PFSK-1 (cell line): ENCODE measurements at regions not wholly inside any gene's neighbourhood (a gene's known extent, or its start where the extent isn't known, plus 50 kb on each side); places are given as distances from the start of the nearest gene placed in this dataset.

Source experiments
- FOXP2 ChIP-seq: optimal IDR thresholded peaks from 2 replicates; pipeline ENCODE3; 2011; ENCODE audit warnings: borderline replicate concordance, control low read depth, inconsistent platforms; ENCODE audit not compliant: insufficient read depth; ENCODE audit errors: extremely low read length, extremely low read depth
- POLR2AphosphoS5 ChIP-seq: IDR thresholded peaks from 2 replicates; pipeline ENCODE4 v1.6.1; 2012; ENCODE audit warnings: low read depth, mild to moderate bottlenecking, control low read depth, low read length, moderate library complexity
- SIN3A ChIP-seq: IDR thresholded peaks from 2 replicates; pipeline ENCODE4 v1.6.1; 2012; ENCODE audit warnings: mild to moderate bottlenecking, low read length, moderate library complexity, borderline replicate concordance; ENCODE audit not compliant: insufficient read depth
- TAF1 ChIP-seq: IDR thresholded peaks from 2 replicates; pipeline ENCODE4 v1.6.1; 2012; ENCODE audit warnings: low read length, control low read depth, borderline replicate concordance; ENCODE audit not compliant: insufficient read depth
- TF ChIP-seq, protein P1 (sequence below), 2 experiments: IDR thresholded peaks; 2 replicates each; pipeline versions ENCODE4 v1.6.1 to v1.8.0; 2011 to 2012; ENCODE audit warnings: low read depth in 2 of 2, low read length in 2 of 2, control low read depth in 1 of 2, inconsistent platforms in 1 of 2, mild to moderate bottlenecking in 1 of 2, moderate library complexity in 1 of 2; ENCODE audit not compliant: insufficient read depth in 1 of 2

DNA sequence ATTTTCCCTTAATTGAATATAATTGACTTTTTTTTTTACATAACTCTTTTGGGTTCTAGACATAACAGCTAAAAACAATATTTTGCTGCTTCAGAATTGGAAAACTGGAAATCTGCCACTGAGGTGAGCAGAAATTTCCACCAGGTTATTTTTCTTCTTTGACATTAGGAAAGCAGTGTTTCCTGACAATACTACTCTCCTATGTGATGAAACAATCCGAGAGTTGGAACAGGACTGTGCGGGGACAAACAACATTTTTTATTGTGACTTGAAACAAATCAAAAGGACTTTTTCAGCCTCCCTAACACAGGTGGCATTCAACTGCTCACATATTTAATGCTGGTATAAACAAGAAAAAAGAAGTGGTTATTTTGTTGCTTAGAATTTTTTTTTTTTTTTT, 237.2 kb downstream of the RNF152 start:
- TF ChIP-seq SIN3A (no peak), TAF1 (no peak), FOXP2 (no peak), POLR2AphosphoS5 (no peak)
- TF ChIP-seq, protein P1, sequence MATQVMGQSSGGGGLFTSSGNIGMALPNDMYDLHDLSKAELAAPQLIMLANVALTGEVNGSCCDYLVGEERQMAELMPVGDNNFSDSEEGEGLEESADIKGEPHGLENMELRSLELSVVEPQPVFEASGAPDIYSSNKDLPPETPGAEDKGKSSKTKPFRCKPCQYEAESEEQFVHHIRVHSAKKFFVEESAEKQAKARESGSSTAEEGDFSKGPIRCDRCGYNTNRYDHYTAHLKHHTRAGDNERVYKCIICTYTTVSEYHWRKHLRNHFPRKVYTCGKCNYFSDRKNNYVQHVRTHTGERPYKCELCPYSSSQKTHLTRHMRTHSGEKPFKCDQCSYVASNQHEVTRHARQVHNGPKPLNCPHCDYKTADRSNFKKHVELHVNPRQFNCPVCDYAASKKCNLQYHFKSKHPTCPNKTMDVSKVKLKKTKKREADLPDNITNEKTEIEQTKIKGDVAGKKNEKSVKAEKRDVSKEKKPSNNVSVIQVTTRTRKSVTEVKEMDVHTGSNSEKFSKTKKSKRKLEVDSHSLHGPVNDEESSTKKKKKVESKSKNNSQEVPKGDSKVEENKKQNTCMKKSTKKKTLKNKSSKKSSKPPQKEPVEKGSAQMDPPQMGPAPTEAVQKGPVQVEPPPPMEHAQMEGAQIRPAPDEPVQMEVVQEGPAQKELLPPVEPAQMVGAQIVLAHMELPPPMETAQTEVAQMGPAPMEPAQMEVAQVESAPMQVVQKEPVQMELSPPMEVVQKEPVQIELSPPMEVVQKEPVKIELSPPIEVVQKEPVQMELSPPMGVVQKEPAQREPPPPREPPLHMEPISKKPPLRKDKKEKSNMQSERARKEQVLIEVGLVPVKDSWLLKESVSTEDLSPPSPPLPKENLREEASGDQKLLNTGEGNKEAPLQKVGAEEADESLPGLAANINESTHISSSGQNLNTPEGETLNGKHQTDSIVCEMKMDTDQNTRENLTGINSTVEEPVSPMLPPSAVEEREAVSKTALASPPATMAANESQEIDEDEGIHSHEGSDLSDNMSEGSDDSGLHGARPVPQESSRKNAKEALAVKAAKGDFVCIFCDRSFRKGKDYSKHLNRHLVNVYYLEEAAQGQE (IDR thresholded peaks at IDR 0.05; ENCODE audit: insufficient read depth in 1 of 2, low read depth in 2 of 2, low read length in 2 of 2), result no peak

DNA sequence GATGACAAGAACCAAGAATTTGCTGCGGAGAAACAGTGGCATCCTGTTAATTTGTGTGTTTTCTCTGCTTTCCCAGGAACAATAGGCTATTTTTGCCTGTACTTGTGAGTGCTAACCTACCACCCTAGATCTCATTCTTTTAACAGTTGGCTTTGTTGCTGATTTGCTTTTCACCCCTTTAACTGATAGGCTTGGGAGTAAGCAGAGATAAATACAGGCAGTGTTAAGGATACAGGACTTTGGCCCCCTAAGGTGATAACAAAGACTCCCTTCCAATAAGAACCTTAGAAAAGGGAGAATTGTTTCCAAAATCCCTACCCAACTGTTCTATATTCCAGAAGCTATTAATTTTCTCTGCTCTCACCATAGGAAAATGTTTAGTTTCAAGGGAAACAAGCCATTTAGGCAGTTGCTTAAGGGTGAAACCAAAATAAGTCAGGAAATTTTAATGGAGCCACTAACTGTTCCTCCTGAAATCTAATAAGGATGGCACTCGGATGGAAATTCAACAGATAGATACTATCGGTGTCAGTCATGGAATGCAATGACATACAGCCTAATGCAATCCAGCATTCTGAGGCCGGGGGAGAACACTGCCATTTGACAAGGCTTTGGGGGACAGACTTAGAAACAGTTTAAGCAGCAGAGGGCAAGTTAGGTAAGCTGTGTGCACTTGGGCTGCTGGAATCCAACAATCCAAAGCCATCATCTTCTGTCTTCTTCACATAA, 238.8 kb downstream of the RNF152 start:
- TF ChIP-seq TAF1, result no peak
- no peak for TF ChIP-seq SIN3A
- no peak for TF ChIP-seq FOXP2
- TF ChIP-seq POLR2AphosphoS5, result no peak

DNA sequence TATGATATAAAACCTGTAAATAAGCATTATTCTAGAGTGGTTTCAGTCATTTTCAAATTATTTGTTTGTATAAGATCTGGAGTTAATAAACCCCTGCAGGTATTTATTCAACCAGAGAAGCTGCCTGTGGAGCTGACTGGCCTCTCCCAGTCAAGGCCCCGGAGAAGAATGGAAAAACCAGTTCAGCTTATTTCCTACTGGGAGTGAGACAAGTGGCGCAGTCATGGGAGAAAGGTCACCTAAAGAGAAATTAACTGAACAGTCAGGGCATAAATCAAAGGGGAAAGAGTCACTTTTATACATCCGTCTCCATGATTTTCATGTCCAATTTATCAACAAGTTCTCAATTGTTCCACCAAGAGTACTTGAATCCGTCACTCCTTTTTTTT, 240.9 kb downstream of the RNF152 start:
- no peak for TF ChIP-seq SIN3A
- TF ChIP-seq, protein P1 (IDR thresholded peaks at IDR 0.05; ENCODE audit: insufficient read depth in 1 of 2, low read depth in 2 of 2, low read length in 2 of 2), result no peak
- TF ChIP-seq FOXP2, result no peak
- no peak for TF ChIP-seq POLR2AphosphoS5
- TF ChIP-seq TAF1, result no peak

DNA sequence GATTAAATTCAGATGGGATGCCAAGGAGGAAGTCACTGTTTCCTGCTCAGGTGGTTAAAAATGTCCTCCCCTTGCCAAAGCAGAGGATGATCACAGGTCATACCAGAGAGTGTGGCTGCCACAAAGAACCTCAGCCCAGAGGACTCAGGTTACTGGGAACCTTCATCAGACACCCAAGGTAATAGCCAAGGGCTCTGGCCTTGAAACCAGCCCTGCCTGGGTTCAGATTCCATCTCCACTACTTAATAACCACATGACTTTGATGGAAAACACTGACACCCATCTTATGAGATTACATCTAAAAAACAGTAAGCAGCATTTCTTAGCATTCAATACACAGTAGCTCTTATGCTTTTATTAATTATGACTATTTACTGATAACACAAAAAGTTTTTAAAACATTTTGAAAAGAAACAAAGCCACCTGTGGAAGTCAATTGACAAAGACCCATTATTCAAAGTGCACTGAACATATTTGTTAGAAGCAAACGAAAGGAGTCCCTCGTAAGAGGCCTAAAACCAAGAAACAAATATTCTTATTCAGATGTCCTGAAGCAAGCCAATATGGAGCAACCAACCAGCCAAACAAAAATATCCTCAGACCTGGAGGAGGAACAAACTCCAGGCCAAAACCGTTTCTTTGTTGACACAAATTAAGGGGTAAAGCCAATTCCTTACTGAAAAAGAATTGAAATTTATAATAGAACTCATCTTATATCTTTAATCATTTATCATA, 241.5 kb downstream of the RNF152 start:
- no peak for TF ChIP-seq FOXP2
- no peak for TF ChIP-seq SIN3A
- no peak for TF ChIP-seq POLR2AphosphoS5
- TF ChIP-seq TAF1, result no peak

DNA sequence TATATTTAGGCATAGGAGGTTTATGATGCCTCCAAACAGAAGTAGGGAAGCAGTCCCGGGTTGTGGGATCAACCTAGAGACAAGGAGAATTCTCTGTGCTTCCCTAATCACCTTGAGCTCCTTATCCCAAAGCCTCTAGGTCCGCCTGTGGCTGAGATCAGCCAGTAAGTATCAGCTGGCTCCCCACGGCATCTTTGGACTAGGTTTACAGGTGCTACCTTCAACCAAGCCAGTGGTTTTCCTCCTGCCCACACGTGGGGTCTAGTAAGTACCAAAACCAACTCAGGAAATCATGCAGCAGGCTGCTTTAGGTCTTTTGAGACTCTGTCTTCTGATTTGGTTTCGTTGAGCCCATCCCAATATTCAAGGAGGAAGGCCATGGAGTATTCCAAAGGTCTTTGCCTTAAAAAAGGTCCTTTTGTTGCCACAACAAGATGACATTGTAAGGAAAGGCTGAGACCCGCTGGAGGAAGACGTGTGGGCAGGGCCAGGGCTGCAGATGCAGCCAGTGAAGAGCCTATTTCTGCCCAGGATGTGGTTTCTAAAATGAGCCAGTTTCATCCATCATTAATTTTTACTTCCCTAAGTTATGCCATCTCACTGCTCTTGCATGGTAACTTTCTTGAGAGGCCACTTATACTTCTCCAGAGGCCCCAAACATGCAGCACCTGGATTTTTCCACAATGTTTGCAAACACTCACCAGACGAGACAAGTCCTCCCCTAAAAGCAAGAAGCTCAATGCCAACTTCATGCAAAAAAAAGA, 248.7 kb downstream of the RNF152 start:
- no peak for TF ChIP-seq FOXP2
- no peak for TF ChIP-seq POLR2AphosphoS5
- TF ChIP-seq, protein P1 (IDR thresholded peaks at IDR 0.05; ENCODE audit: insufficient read depth in 1 of 2, low read depth in 2 of 2, low read length in 2 of 2), result no peak
- no peak for TF ChIP-seq SIN3A
- no peak for TF ChIP-seq TAF1

DNA sequence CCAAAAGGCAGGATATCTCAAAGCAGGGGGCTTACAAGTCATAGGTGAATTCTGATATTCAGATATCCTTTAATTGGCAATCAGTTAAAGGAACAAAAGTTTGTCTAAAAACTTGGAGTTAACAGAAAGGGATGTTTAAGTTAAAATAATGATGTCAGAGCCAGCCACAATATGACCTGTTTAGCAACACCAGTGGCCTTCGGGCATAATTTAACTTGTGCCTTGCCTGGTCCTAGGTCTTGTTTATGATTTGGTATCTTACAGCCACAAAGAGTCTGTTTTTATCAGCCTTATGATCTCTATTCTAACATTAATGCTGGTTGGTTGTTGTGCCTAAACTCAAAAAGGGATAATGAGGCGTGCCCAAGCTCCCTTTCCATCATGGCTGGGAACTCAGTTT, 252.9 kb downstream of the RNF152 start:
- TF ChIP-seq POLR2AphosphoS5 (no peak), FOXP2 (no peak), SIN3A (no peak), TAF1 (no peak)
- TF ChIP-seq, protein P1 (IDR thresholded peaks at IDR 0.05; ENCODE audit: insufficient read depth in 1 of 2, low read depth in 2 of 2, low read length in 2 of 2), result no peak
